ENCODE measurements at regions not wholly inside any gene's neighbourhood (a gene's known extent, or its start where the extent isn't known, plus 50 kb on each side); places are given as distances from the start of the nearest gene placed in this dataset.
A peak's percentile ranks its signal among the peaks of the same experiment; 100 is the strongest.
"Not testable (repeated sequence)": the region's sequence is repeated elsewhere in the genome, so short reads cannot be mapped to it uniquely, and the experiment has no call there.

DNA sequence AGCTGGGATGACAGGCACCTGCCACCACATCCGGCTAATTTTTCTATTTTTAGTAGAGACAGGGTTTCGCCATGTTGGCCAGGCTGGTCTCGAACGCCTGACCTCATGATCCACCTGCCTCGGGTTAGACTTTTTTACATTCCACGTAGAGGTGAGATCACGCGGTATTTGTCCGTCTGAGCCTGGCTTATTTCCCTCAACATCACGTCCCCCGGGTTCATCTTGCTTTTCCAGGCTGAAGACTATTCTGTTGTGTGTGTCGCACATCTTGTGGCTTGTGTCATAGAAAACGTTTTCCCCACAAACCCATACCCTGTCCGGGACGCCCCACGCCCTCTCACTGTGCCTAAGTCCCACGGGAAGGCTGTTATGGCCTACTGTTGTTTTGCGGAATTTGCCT is 185.3 kb downstream of the CRLF2 start:
- ATAC-seq (ENCODE audit: poor library complexity) (no peak), DNase-seq (no peak)
- intact Hi-C loops (cut with DNase I), result no loop called here

DNA sequence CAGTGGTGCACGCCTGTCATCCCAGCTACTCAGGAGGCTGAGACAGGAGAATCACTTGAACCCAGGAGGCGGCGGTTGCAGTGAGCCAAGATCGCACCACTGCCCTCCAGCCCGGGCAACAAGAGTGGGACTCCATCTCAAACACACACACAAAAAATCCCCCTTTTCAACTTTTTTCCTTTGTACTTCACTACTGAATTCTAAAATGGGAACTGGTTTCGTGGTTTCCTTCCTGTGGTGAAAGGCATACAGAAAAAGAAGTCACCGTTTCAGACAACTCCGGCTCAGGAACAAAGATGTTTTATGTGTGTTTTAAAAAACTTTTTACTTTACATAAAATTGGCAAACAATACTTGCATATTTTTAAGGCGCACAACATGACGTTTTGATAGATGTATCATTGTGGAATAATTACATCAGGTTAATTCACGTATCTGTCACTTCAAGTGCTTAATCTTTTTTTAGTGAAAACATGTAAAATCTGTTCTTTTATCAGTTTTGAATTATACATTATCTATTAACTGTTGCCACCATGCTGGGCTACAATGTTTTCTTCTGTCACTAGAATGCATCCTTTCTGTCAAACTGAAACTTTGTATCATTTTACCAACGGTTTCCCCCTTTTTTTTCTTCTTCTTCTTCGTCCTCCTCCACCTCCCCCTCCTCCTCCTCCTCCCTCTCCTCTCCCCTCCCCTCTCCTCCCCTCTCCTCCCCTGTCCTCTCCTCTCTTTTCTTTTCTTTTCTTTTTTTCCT is 186.0 kb downstream of the CRLF2 start:
- intact Hi-C loops (cut with DNase I), result no loop called here
- ATAC-seq (ENCODE audit: poor library complexity) (no peak), DNase-seq (no peak)

DNA sequence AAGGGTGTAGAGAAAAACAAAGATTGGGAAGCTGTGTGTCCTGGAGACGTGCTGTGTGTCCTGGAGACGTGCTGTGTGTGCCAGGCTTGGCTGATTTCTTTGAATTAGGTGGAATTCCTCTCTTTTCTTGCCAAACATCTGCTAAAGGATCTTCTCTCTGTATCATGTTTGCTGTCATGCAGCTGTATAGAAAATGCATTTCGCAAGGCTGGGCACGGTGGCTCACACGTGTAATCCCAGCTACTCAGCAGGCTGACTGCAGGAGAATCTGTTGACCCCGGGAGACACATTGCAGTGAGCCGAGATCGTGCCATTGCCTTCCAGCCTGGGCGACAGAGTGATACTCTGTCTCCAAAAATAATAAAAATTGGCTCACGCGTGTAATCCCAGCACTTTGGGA is 187.0 kb downstream of the CRLF2 start:
- ATAC-seq (ENCODE audit: poor library complexity), result no peak
- intact Hi-C loops (cut with DNase I), result no loop called here

DNA sequence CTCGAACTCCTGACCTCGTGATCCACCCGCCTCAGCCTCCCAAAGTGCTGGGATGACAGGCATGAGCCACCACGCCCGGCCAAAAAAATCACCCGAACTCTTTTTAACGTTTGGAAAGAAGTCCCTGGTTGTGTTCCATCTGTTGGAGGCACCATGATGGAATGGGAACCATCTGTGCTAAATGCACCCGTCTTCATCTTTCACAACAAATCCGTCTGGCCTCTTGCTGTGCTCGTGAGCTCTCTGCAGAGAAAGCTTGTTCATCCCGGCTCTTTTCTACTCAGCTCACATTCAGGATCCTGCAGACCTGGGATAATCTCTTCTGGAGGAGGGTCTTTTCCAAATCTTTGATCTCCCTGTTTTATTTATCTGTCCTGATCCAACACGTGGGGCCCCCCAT is 188.8 kb downstream of the CRLF2 start:
- no peak for ATAC-seq (ENCODE audit: poor library complexity)
- intact Hi-C loops (cut with DNase I), result no loop called here
- DNase-seq, result no peak

More for the DNA sequence above, 187.0 kb downstream of the CRLF2 start:
- DNase-seq, result no peak

DNA sequence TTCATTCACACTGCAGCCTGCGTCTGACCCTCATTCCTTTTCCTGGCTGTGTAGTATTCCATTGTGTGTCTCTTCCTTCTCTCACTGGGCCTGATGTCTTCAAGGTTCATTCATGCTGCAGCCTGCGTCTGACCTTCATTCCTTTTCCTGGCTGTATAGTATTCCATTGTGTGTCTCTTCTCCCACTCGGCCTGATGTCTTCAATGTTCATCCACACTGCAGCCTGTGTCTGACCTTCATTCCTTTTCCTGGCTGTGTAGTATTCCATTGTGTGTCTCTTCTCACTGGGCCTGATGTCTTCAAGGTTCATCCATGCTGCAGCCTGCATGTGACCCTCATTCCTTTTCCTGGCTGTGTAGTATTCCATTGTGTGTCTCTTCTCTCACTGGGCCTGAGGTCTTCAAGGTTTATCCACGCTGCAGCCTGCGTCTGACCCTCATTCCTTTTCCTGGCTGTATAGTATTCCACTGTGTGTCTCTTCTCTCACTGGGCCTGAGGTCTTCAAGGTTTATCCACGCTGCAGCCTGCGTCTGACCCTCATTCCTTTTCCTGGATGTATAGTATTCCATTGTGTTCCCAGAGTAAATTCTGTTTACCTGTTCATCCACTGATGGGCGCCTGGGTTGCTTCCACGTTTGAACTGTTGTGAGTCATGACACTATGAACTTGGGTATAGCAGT is 191.0 kb downstream of the CRLF2 start:
- DNase-seq; intact Hi-C loops (cut with DNase I); ATAC-seq (ENCODE audit: poor library complexity): not testable (repeated sequence)

DNA sequence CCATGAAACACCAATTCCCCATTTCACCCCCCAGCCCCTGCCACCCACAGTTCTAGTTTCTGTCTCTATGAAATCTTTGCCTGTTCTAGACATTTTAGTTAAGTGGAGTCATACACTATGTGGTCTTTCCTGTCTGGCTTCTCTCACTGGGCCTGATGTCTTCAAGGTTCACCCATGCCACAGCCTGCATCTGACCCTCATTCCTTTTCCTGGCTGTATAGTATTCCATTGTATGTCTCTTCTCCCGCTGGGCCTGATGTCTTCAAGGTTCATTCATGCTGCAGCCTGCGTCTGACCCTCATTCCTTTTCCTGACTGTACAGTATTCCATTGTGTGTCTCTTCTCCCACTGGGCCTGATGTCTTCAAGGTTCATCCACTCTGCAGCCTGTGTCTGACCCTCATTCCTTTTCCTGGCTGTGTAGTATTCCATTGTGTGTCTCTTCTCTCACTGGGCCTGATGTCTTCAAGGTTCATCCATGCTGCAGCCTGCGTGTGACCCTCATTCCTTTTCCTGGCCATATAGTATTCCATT is 191.7 kb downstream of the CRLF2 start:
- no peak for DNase-seq

DNA sequence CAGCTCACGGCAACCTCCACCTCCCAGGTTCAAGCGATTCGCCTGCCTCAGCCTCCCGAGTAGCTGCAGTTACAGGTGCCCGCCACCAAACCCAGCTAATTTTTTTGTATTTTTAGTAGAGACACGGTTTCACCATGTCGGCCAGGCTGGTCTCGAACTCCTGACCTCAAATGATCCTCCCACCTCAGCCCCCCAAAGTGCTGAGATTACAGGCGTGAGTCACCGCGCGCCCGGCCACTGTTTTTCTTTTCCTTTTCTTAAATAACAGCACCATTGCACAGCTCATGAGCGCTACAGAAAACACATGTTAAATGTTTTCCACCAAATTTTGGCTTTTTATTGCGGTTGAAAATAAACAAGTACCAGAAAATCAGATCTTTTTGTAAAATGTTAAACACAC is 195.5 kb downstream of the CRLF2 start:
- DNase-seq; intact Hi-C loops (cut with DNase I); ATAC-seq (ENCODE audit: poor library complexity): not testable (repeated sequence)

More for the DNA sequence above, 191.7 kb downstream of the CRLF2 start:
- no peak for ATAC-seq (ENCODE audit: poor library complexity)
- intact Hi-C loops (cut with DNase I), result no loop called here

DNA sequence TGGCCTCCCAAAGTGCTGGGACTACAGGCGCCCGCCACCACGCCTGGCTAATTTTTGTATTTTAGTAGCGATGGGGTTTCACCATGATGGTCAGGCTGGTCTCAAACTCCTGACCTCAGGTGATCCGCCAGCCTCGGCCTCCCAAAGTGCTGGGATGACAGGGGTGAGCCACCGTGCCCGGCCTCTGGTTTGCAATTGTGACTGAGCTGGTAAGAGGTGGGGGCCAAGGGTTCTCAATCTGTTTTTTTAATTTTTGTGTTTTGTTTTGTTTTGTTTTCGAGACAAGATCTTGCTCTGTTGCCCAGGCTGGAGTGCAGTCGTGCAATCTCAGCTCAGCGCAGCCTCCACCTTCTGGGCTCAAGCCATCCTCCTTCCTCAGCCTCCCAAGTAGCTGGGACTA is 196.2 kb downstream of the CRLF2 start:
- ATAC-seq (ENCODE audit: poor library complexity); intact Hi-C loops (cut with DNase I): not testable (repeated sequence)

DNA sequence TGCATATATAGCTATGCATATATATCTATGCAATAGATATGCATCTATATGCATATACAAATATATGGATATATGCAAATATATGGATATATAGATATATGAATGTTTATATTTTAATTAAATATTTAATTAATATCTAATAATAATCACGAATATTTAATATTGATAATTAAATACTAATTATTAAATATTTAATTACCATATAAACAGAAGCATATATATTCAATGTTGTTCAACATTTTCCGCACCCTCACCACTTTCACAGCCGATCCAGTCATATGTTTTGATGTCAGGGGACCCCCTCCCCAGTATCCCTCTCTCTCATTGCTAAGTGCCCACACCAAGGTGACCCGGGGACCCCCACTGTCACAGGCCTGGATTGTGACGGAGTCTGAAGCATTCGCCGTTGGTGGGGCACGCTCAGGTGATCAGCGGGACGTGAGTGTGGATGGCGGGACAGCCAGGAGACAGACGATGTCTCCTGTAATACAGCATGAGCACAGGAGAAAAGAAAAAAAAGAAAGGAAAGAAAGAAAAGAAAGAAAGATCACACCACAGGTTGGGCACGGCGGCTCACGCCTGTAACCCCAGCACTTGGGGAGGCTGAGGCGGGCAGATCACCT is 199.7 kb downstream of the CRLF2 start:
- intact Hi-C loops (cut with DNase I), result no loop called here
- ATAC-seq (ENCODE audit: poor library complexity) (no peak), DNase-seq (no peak)

More for the DNA sequence above, 196.2 kb downstream of the CRLF2 start:
- not testable (repeated sequence) for DNase-seq

DNA sequence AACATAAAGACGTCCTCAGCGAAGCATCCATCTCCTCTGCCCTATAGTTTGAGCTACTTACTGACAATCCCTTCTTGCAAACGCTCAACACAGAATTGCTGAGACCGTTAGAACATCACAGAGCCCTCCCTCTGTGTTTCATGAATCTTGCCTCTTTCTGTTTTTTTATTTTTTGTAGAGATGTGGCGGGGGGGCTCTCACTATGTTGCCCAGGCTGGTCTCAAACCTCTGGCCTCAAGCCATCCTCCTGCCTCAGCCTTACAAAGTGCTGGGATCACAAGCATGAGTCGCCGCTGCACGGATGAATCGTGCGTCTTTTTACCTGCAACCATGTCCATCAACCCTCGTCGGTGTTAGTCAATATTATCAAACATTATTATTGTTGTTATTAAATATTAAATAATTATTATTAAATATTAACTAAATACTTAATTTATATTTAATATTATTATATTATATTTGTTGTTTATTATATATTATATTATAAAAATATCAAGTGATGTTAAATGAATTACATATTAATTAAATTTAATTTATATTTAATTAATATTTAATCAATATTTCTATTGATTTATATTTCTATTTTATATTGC is 200.7 kb downstream of the CRLF2 start:
- ATAC-seq (ENCODE audit: poor library complexity) (no peak), DNase-seq (no peak)
- intact Hi-C loops (cut with DNase I), result no loop called here

DNA sequence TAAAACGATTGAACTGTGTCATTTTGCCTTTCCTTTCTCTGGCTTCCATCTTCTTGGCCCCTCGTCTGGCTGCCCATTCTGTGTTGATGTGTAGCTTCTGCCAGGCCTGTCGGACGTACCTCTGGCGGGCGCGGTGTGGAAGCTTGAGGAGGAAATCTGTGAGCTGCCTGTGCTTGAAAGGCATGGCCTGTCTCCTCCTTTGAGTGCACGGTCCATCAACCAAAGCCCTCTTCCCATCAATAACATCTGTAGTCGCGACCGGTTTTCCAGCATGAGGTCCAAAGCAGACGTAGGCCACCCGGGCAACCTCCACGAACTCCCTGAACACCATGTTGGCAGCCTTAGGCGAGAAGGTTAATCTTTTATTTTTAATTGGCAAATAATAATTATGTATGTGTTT is 202.7 kb downstream of the CRLF2 start:
- no peak for ATAC-seq (ENCODE audit: poor library complexity)
- intact Hi-C loops (cut with DNase I), result no loop called here
- DNase-seq, result no peak

DNA sequence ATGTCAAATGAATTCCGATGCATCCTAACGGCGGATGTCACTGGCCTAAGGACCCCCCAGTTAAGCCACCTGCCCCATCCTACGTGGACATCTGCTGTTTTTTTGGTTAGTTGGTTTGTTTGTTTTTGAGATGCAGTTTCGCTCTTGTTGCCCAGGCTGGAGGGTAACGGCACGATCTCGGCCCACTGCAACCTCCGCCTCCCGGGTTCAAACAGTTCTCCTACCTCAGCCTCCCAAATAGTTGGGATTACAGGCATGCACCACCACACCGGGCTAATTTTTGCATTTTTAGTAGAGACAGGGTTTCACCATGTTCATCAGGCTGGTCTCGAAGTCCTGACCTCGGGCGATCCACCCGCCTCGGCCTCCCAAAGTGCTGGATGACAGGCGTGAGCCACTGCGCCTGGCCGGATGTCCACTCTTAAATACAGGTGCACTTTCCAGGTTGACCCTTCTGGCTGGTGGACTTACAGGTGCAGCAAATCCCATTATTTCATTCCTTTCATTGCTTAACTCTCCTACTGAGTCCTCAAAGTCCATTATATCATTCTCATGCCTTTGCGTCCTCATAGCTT is 206.2 kb downstream of the CRLF2 start:
- DNase-seq, result no peak
- intact Hi-C loops (cut with DNase I), result no loop called here
- ATAC-seq (ENCODE audit: poor library complexity), result no peak

DNA sequence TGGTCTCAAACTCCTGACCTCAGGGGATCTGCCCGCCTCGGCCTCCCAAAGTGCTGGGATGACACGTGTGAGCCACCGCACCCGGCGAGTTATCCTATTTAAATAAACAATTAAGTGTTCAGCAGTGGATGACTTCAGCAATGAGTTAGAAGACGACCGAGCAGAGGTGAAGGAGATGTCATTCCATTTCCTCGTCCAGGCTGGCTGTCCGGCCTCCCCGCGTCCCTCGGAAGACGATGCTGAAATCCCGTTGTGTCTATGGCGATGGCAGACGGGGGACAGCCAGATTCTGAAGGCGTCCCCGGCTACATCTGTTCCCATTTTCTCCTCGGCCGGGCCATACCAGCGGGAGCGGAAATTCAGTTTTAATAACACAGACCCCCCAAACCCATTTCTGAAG is 209.8 kb downstream of the CRLF2 start:
- ATAC-seq (ENCODE audit: poor library complexity) (no peak), DNase-seq (no peak)
- intact Hi-C loops (cut with DNase I), result no loop called here

DNA sequence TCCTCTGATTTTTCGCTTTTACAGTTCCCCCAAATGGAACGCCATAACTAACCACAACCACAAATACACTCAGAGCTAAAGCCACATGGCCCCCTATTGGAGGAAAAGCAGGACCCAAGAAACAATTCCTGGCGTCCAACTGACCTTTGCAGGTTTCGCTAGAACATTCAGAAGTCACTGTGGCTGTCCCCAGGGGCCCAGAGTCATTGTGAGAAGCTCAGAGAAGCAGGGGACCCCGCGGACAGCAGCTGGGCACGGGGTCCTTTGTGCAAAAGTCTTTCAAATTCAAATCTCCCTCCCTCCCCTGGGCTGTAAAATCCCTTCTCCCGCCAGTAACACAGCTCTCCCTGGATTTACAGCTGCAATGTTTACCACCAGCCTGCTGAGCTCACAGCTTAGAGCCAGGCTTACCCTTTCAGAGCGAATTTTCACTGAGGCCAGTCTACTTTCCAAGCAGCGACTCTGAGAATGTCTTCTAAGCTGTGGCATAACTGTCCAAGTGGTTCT is 214.8 kb downstream of the CRLF2 start:
- intact Hi-C loops (cut with DNase I), result no loop called here
- ATAC-seq (ENCODE audit: poor library complexity) (no peak), DNase-seq (no peak)

DNA sequence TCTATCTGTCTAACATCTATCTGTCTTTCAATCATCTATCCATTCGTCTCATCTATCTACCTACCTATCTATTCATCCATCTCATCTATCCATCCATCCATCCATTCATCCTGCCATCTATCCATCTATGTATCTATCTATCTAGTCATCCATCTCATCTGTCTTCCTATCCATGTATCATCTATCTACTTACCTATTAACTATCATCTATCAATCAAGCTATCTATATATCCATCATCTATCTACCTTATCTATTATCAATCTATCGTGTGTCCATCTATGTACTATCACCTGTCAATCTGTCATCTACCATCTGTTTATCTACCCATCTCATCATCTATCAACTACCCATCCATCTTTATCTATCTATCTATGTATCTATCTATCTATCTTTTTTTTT is 217.7 kb downstream of the CRLF2 start:
- intact Hi-C loops (cut with DNase I), result no loop called here
- DNase-seq, result no peak
- no peak for ATAC-seq (ENCODE audit: poor library complexity)

DNA sequence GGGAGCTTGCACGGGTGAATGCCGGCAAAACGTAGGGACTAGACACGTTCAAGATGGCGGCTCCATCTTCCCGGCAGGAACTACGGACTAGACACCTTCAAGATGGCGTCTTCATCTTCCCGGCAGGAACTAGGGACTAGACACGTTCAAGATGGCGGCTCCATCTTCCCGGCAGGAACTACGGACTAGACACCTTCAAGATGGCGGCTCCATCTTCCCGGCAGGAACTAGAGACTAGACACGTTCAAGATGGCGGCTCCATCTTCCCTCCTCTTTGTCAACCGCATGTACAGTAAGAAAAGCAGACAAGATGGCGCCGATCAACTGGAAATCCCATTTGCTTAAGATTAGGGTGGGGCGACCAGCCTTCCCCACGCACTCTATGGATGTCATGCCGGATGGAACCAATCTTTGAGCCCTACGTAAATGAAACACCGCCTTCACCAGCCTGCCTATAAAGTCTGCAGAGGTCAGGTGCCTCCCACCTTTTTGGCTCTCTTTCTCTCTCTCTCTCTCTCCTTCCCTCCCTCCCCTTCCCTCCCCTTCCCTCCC is 222.4 kb downstream of the CRLF2 start:
- intact Hi-C loops (cut with DNase I), result no loop called here

DNA sequence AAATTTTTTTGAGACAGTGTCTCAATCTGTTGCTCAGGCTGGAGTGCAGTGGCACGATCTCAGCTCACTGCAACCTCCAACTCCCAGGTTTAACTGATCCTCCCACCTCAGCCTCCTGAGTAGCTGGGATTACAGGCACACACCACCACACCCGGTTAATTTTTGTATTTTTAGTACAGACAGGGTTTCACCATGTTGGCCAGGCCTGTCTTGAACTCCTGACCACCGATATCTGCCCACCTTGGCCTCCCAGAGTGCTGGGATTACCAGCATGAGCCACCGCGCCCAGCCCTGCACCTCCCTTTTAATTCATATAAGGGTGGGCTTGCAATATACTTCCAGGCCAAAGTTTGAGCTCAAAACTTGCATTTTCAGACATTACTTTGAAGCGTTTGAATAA is 223.9 kb downstream of the CRLF2 start:
- ATAC-seq (ENCODE audit: poor library complexity); intact Hi-C loops (cut with DNase I); DNase-seq: not testable (repeated sequence)

More for the DNA sequence above, 222.4 kb downstream of the CRLF2 start:
- DNase-seq, result no peak
- peak; percentile 53 for ATAC-seq (ENCODE audit: poor library complexity)

DNA sequence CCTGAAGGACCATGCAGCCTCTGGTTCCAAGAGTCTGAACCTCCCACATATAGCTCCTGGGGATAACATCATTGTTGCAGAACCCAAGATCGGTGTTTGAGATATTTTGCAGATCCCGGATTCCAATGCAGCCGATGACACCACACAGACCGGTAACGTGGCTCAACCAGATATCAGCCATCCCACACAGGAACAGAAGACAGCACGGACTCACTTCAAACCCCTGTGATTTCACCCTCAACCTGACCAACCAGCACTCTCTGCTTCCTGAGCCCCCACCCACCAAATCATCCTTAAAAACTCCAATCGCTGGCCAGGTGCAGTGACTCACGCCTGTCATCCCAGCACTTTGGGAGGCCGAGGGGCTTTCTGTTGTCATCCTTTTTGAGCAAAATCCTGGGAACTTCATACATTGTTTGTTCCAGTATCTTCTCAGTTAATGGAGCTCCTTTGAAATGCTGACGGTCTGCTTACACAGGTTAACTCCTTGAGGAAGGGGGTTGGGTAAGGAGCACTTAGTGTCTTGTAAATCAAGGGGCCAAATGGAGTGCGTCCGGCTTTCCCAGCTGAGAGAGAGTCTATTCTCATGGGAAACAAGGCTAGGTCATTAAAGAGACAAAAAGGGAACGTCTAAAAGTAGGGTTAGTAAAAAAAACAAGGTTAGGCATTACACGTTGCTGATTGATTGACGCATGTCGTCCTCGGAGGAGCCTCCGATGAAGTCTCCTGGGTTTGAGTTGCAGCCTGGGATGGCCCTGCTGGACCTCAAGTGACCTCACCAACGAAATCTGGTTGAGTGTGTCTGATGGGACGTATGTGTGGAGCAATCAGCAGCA is 230.4 kb downstream of the CRLF2 start:
- ATAC-seq (ENCODE audit: poor library complexity) (no peak), DNase-seq (no peak)
- intact Hi-C loops (cut with DNase I), result no loop called here

Measured in Right ventricle myocardium superior (tissue), 1 donor.